B cell (primary cell): ENCODE measurements at regions not wholly inside any gene's neighbourhood (a gene's known extent, or its start where the extent isn't known, plus 50 kb on each side); places are given as distances from the start of the nearest gene placed in this dataset.

Experiments
- ATAC-seq: fragments of 200-7000 bp; cut with Tn5 transposase; one replicate; pipeline ENCODE4 v1.10.0; 2021; ENCODE audit warnings: low read depth, mild to moderate bottlenecking, moderate number of reproducible peaks, moderate library complexity
- CTCF ChIA-PET: fragments of 350-600 bp; sonication (Branson Sonifier 250); formaldehyde crosslinking; loops from one replicate; lab custom pipeline; 2021; ENCODE audit warnings: antibody characterized with exemption, inconsistent platforms; lab: Charles Lee
- POLR2A ChIA-PET: fragments of 350-600 bp; sonication (Branson Sonifier 250); formaldehyde crosslinking; loops from one replicate; lab custom pipeline; 2021; ENCODE audit warnings: antibody characterized with exemption; lab: Charles Lee
- DNase-seq: peaks from one replicate; pipeline ENCODE4 v3.0.0; 2013
- H2AFZ ChIP-seq: 2 replicates; pipeline ENCODE4 v1.6.1; 2012; ENCODE audit warnings: mild to moderate bottlenecking, low read depth, low read length; ENCODE audit not compliant: insufficient read depth, poor library complexity, severe bottlenecking
- H3K27ac ChIP-seq, 2 donors: 1 replicate in 1 of 2; 2 replicates in 1 of 2; pipeline ENCODE4 v1.5.1; 2012 to 2013; ENCODE audit warnings: low read length in 2 of 2, mild to moderate bottlenecking in 2 of 2, moderate library complexity in 1 of 2
- H3K27me3 ChIP-seq, 4 experiments: fragments of 200-600 bp in 1 of 4; sonication (generic) in 1 of 4; replicated peaks in 1 of 4; 1 replicate in 2 of 4; 2 replicates in 2 of 4; pipeline versions ENCODE4 v1.6.1 to v1.7.0; 2013 to 2016; ENCODE audit warnings: low read length in 3 of 4, mild to moderate bottlenecking in 2 of 4, mixed read lengths in 1 of 4, moderate library complexity in 1 of 4; ENCODE audit not compliant: insufficient read depth in 4 of 4, control insufficient read depth in 3 of 4; ENCODE audit errors: control extremely low read depth in 1 of 4
- H3K36me3 ChIP-seq, 2 experiments: replicated peaks in 1 of 2; 1 replicate in 1 of 2; 2 replicates in 1 of 2; pipeline versions ENCODE4 v1.6.1 to v1.7.1; 2013; ENCODE audit warnings: low read length in 1 of 2; ENCODE audit not compliant: insufficient read depth in 2 of 2, control insufficient read depth in 1 of 2; ENCODE audit errors: control extremely low read depth in 1 of 2, extremely low read depth in 1 of 2
- H3K4me1 ChIP-seq, 2 donors: fragments of 200-600 bp in 1 of 2; sonication (generic) in 1 of 2; 1 replicate in 1 of 2; 2 replicates in 1 of 2; pipeline versions ENCODE4 v1.5.1 to v1.6.1; 2013 to 2017; ENCODE audit warnings: low read length in 2 of 2; ENCODE audit not compliant: control insufficient read depth in 2 of 2, insufficient read depth in 2 of 2
- H3K4me2 ChIP-seq: replicated peaks from 2 replicates; pipeline ENCODE3; 2012; ENCODE audit warnings: mild to moderate bottlenecking, low read depth, low read length; ENCODE audit not compliant: poor library complexity, severe bottlenecking
- H3K4me3 ChIP-seq, 5 experiments: fragments of 200-600 bp in 1 of 5; sonication (generic) in 1 of 5; 1 replicate in 3 of 5; 2 replicates in 2 of 5; pipeline versions ENCODE4 v1.5.1 to v1.7.0; 2011 to 2016; ENCODE audit warnings: low read length in 4 of 5, mild to moderate bottlenecking in 4 of 5, low read depth in 2 of 5, control low read depth in 1 of 5, moderate library complexity in 1 of 5; ENCODE audit not compliant: insufficient read depth in 1 of 5; ENCODE audit errors: control extremely low read depth in 1 of 5, extremely low read depth in 1 of 5
- H3K79me2 ChIP-seq: fragments of 200-600 bp; sonication (generic); one replicate; pipeline ENCODE4 v1.6.0; 2016; ENCODE audit warnings: low read length; ENCODE audit not compliant: control insufficient read depth, insufficient read depth
- H3K9ac ChIP-seq: fragments of 200-600 bp; sonication (generic); 2 replicates; pipeline ENCODE4 v1.6.1; 2017; ENCODE audit warnings: mild to moderate bottlenecking, low read length, moderate library complexity
- H3K9me3 ChIP-seq, 3 donors: one replicate each; pipeline versions ENCODE4 v1.6.1 to v1.7.1; 2013; ENCODE audit warnings: low read length in 2 of 3; ENCODE audit not compliant: control insufficient read depth in 2 of 3, insufficient read depth in 1 of 3; ENCODE audit errors: control extremely low read depth in 1 of 3
- H4K20me1 ChIP-seq: 2 replicates; pipeline ENCODE4 v1.6.0; 2012; ENCODE audit warnings: mild to moderate bottlenecking, low read length; ENCODE audit not compliant: insufficient read depth, control insufficient read depth, poor library complexity, severe bottlenecking
- H3K27ac Mint-ChIP-seq: one replicate; pipeline ENCODE4 v1.8.0; 2021; ENCODE audit warnings: mixed read lengths
- H3K27me3 Mint-ChIP-seq: one replicate; pipeline ENCODE4 v1.8.0; 2021; ENCODE audit warnings: mixed read lengths
- H3K4me1 Mint-ChIP-seq: one replicate; pipeline ENCODE4 v1.8.0; 2021; ENCODE audit warnings: mixed read lengths
- H3K4me3 Mint-ChIP-seq: one replicate; pipeline ENCODE4 v1.8.0; 2021; ENCODE audit warnings: mixed read lengths
- H3K9me3 Mint-ChIP-seq: one replicate; pipeline ENCODE4 v1.8.0; 2022; ENCODE audit warnings: mixed read lengths; ENCODE audit not compliant: insufficient read depth
- EZH2 ChIP-seq: IDR thresholded peaks from 2 replicates; pipeline ENCODE4 v1.6.1; 2012; ENCODE audit warnings: borderline replicate concordance, low read depth, mild to moderate bottlenecking, moderate library complexity, low read length; ENCODE audit not compliant: insufficient read depth, poor library complexity, severe bottlenecking
- WGBS: methylation state at CpG from one replicate; pipeline ENCODE4 v1.1.5; 2013; ENCODE audit warnings: missing lambda C conversion rate; ENCODE audit not compliant: insufficient coverage; 5-methylcytosine and 5-hydroxymethylcytosine counted together
- intact Hi-C: fragments of 100-400 bp; cut with micrococcal nuclease; formaldehyde crosslinking; loops from one replicate; pipeline ENCODE4 v1.10.0; 2022
- TF ChIP-seq, protein P1 (sequence below): fragments of 200-600 bp; IDR thresholded peaks from one replicate; pipeline ENCODE4 v1.8.0; 2022; ENCODE audit warnings: antibody characterized with exemption, mild to moderate bottlenecking

DNA sequence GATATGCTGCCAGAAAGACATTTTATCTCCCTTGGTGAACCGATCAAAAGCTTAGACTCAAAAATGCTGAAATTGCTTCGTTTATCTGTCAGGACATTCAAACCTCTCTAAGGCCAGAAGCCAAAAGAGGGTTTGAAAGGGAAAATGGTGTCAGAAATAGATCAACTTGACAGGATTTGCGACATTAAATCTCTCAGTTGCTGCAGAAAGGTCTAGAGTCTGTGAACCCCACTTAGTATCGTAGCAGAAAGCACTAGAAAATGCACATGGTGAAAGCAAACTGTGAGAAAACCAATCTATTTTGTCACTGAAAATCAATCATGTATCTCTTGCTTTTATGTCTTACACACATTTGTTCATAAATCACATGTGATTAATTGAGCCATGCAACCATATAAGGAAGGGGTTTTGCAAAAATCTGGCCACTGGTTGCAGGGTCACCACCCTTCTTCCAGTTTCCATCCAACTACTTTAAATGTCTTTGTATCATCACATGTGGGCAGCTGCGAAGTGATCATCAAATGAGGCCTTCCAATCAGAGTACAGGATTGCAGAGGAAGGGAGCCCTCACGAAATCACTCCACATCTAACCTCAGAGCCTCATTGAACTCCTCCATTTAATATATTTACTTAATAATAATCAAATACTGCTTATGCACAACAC, 347.2 kb upstream of the ANXA10 start:
- H3K27ac Mint-ChIP-seq: no peak overlapping the region
- H3K4me3 Mint-ChIP-seq: no peak overlapping the region
- POLR2A ChIA-PET: no interaction called here

DNA sequence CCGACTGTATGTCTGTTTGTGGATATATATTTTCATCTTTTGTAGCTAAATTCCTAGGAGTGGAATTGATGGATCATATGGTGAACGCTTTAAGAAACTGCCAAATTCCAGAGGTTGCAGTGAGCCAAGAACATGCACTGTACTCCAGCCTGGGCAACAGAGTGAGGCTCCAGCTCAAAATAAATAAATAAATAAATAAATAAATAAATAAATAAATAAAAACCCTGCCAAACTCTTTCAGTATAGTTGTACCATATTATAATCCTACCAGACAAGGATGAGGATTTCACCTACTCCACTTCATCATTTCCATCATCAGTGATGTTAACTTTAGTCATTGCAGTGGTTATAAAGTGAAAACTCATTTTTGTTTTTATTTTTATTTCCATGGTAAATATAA, 325.1 kb upstream of the ANXA10 start:
- H3K79me2 ChIP-seq: no peaks in the 10 kb centered on the region
- H3K4me1 Mint-ChIP-seq: no peaks in the 10 kb centered on the region
- ChIA-PET CTCF (no interaction called here), POLR2A (no interaction called here)
- no peak overlapping the region for H2AFZ ChIP-seq
- H3K27me3 ChIP-seq: no peaks in the 10 kb centered on the region
- H3K9me3 ChIP-seq: peaks cover 0 to 3% (median 0%) of the 10 kb centered on the region in 3 donors
- no peak for ATAC-seq
- no peaks in the 10 kb centered on the region for H4K20me1 ChIP-seq
- H3K9ac ChIP-seq: no peak overlapping the region
- H3K27ac Mint-ChIP-seq: no peak overlapping the region
- TF ChIP-seq, protein P1, sequence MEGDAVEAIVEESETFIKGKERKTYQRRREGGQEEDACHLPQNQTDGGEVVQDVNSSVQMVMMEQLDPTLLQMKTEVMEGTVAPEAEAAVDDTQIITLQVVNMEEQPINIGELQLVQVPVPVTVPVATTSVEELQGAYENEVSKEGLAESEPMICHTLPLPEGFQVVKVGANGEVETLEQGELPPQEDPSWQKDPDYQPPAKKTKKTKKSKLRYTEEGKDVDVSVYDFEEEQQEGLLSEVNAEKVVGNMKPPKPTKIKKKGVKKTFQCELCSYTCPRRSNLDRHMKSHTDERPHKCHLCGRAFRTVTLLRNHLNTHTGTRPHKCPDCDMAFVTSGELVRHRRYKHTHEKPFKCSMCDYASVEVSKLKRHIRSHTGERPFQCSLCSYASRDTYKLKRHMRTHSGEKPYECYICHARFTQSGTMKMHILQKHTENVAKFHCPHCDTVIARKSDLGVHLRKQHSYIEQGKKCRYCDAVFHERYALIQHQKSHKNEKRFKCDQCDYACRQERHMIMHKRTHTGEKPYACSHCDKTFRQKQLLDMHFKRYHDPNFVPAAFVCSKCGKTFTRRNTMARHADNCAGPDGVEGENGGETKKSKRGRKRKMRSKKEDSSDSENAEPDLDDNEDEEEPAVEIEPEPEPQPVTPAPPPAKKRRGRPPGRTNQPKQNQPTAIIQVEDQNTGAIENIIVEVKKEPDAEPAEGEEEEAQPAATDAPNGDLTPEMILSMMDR: no peak
- TF ChIP-seq EZH2: no peak
- H3K4me2 ChIP-seq: no peak overlapping the region
- no peak overlapping the region for H3K4me3 ChIP-seq
- H3K36me3 ChIP-seq: no peaks in the 10 kb centered on the region
- no peaks in the 10 kb centered on the region for H3K27me3 Mint-ChIP-seq
- WGBS: no CpG with 5 or more reads among the region's 2 CpGs
- no peak overlapping the region for H3K27ac ChIP-seq
- H3K4me1 ChIP-seq: no peaks in the 10 kb centered on the region
- intact Hi-C loops: no loop called here
- DNase-seq: no peak
- H3K9me3 Mint-ChIP-seq: peaks cover 4% of the 10 kb centered on the region
- no peak overlapping the region for H3K4me3 Mint-ChIP-seq

More for the DNA sequence above, 347.2 kb upstream of the ANXA10 start:
- WGBS: 85% methylated on average over 4 of the region's 6 CpGs
- Mint-ChIP-seq H3K4me1 (no peaks in the 10 kb centered on the region), H3K9me3 (no peaks in the 10 kb centered on the region), H3K27me3 (no peaks in the 10 kb centered on the region)
- no peak overlapping the region for H2AFZ ChIP-seq
- ATAC-seq (no peak), DNase-seq (no peak)
- intact Hi-C loops: no loop called here
- no peak overlapping the region for H3K27ac ChIP-seq
- TF ChIP-seq, protein P1: no peak
- TF ChIP-seq EZH2: no peak
- no peak overlapping the region for H3K9ac ChIP-seq
- H4K20me1 ChIP-seq: no peaks in the 10 kb centered on the region
- no peaks in the 10 kb centered on the region for H3K4me1 ChIP-seq
- H3K4me3 ChIP-seq: no peak overlapping the region
- no peak overlapping the region for H3K4me2 ChIP-seq
- no peaks in the 10 kb centered on the region for H3K79me2 ChIP-seq
- no peaks in the 10 kb centered on the region for H3K9me3 ChIP-seq
- CTCF ChIA-PET: no interaction called here
- H3K27me3 ChIP-seq: no peaks in the 10 kb centered on the region
- no peaks in the 10 kb centered on the region for H3K36me3 ChIP-seq
